Breast epithelium (tissue), 4 donors: ENCODE measurements at regions not wholly inside any gene's neighbourhood (a gene's known extent, or its start where the extent isn't known, plus 50 kb on each side); places are given as distances from the start of the nearest gene placed in this dataset.

ENCODE experiments used
- DNase-seq, 2 donors: peaks; one replicate each; pipeline ENCODE4 v3.0.0-alpha.2; 2019; ENCODE audit warnings: low spot score in 2 of 2
- H3K27ac ChIP-seq, 2 donors: fragments of 200-600 bp; sonication (generic) in 1 of 2; one replicate each; pipeline ENCODE4 v1.5.1; 2016 to 2019; ENCODE audit warnings: mild to moderate bottlenecking in 1 of 2
- H3K27me3 ChIP-seq, 2 donors: fragments of 200-600 bp; sonication (generic) in 1 of 2; one replicate each; pipeline versions ENCODE4 v1.5.1 to v1.6.0; 2017 to 2019; ENCODE audit warnings: control low read depth in 1 of 2, mild to moderate bottlenecking in 1 of 2
- H3K36me3 ChIP-seq: fragments of 200-600 bp; one replicate; pipeline ENCODE4 v1.5.1; 2019
- H3K4me1 ChIP-seq, 2 donors: fragments of 200-600 bp; sonication (generic); one replicate each; pipeline ENCODE4 v1.5.1; 2016 to 2019; ENCODE audit warnings: control low read depth in 1 of 2
- H3K4me3 ChIP-seq, 3 donors: fragments of 200-600 bp; sonication (generic); 1 replicate in 2 of 3; 2 replicates in 1 of 3; pipeline ENCODE4 v1.5.1; 2016 to 2019; ENCODE audit warnings: mild to moderate bottlenecking in 3 of 3, moderate library complexity in 2 of 3
- H3K9me3 ChIP-seq, 2 donors: fragments of 200-600 bp; sonication (generic) in 1 of 2; one replicate each; pipeline ENCODE4 v1.5.1; 2016 to 2019; ENCODE audit warnings: control low read depth in 1 of 2
- POLR2A ChIP-seq: fragments of 450-650 bp; IDR thresholded peaks from one replicate; pipeline ENCODE4 v1.6.1; 2016; ENCODE audit warnings: antibody characterized with exemption, mild to moderate bottlenecking, moderate library complexity
- POLR2AphosphoS5 ChIP-seq, 3 donors: sonication (generic); formaldehyde crosslinking; IDR thresholded peaks; one replicate each; pipeline ENCODE4 v1.6.1; 2017; ENCODE audit warnings: antibody characterized with exemption in 3 of 3
- intact Hi-C: fragments of 100-400 bp; cut with DNase I; formaldehyde crosslinking; loops from one replicate; pipeline ENCODE4 v1.15.1; 2023; ENCODE audit warnings: low total_unique reads
- TF ChIP-seq, protein P1 (sequence below), 3 donors: fragments of 450-650 bp; IDR thresholded peaks; one replicate each; pipeline ENCODE4 v1.5.1; 2016 to 2017; ENCODE audit warnings: antibody characterized with exemption in 3 of 3, mild to moderate bottlenecking in 3 of 3, moderate library complexity in 3 of 3

DNA sequence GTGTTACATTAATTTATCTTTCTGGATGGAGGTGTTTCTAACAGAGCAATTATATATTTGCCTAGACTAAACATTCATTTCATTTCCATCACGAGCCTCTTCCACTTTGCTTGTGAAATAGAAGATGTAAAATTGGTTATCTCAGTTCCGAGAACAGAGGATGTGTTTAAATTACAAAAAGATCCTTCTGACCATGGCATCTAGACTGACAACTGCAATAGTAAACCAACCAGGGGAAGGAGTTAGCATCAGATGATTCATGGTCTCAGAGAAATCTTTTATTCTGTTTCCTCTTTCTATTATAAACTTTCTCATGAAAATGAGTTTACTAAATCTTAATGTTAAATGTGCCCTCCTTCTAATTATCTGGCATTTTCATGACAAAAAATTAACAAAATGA is 149.8 kb upstream of the WDR11 start:
- no peaks in the 10 kb centered on the region for H3K4me1 ChIP-seq
- DNase-seq = no peak
- no peaks in the 10 kb centered on the region for H3K36me3 ChIP-seq
- intact Hi-C loops = no loop called here
- H3K4me3 ChIP-seq = no peak overlapping the region
- peaks cover 5 to 29% of the 10 kb centered on the region in 2 donors for H3K9me3 ChIP-seq
- TF ChIP-seq POLR2A (no peak), POLR2AphosphoS5 (IDR thresholded peaks at IDR 0.05) (no peak)
- TF ChIP-seq, protein P1, sequence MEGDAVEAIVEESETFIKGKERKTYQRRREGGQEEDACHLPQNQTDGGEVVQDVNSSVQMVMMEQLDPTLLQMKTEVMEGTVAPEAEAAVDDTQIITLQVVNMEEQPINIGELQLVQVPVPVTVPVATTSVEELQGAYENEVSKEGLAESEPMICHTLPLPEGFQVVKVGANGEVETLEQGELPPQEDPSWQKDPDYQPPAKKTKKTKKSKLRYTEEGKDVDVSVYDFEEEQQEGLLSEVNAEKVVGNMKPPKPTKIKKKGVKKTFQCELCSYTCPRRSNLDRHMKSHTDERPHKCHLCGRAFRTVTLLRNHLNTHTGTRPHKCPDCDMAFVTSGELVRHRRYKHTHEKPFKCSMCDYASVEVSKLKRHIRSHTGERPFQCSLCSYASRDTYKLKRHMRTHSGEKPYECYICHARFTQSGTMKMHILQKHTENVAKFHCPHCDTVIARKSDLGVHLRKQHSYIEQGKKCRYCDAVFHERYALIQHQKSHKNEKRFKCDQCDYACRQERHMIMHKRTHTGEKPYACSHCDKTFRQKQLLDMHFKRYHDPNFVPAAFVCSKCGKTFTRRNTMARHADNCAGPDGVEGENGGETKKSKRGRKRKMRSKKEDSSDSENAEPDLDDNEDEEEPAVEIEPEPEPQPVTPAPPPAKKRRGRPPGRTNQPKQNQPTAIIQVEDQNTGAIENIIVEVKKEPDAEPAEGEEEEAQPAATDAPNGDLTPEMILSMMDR (IDR thresholded peaks at IDR 0.05) = no peak
- H3K27me3 ChIP-seq = no peaks in the 10 kb centered on the region
- H3K27ac ChIP-seq = no peak overlapping the region

DNA sequence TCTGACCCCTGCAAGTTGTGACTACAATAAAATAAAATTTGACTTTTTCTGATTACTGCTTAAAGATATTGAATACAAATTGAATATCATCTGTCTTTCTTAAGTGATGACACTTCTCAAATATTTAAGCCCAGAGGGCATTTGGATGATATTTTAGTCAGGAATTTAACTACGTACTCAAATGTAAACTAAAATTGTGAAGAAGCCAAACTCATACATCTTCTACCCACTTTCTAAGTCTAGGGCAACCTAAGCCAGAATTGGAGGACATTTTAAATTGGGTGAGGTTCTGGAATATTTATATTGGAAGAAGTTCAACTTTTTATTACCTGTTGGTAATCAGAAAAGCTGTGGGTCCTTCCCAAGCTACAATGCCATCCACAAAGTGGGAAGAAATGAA is 149.1 kb upstream of the WDR11 start:
- DNase-seq = no peak
- Histone ChIP-seq H3K4me1 (no peaks in the 10 kb centered on the region), H3K9me3 (peaks cover 5 to 22% of the 10 kb centered on the region in 2 donors), H3K27me3 (no peaks in the 10 kb centered on the region), H3K36me3 (no peaks in the 10 kb centered on the region), H3K27ac (no peak overlapping the region), H3K4me3 (no peak overlapping the region)
- intact Hi-C loops = no loop called here
- TF ChIP-seq POLR2A (no peak), POLR2AphosphoS5 (IDR thresholded peaks at IDR 0.05) (no peak)
- TF ChIP-seq, protein P1 (IDR thresholded peaks at IDR 0.05) = no peak

- Histone ChIP-seq H3K36me3 (no peaks in the 10 kb centered on the region), H3K4me3 (no peak overlapping the region), H3K27ac (no peak overlapping the region), H3K27me3 (no peaks in the 10 kb centered on the region), H3K9me3 (no peaks in the 10 kb centered on the region), H3K4me1 (no peaks in the 10 kb centered on the region)
- intact Hi-C loops = no loop called here
- TF ChIP-seq POLR2A (no peak), POLR2AphosphoS5 (IDR thresholded peaks at IDR 0.05) (no peak)
- TF ChIP-seq, protein P1 (IDR thresholded peaks at IDR 0.05) = no peak
- no peak for DNase-seq
Observed at GRCh38 chr10:120705309-120705708, 145.9 kb upstream of the WDR11 start.

DNA sequence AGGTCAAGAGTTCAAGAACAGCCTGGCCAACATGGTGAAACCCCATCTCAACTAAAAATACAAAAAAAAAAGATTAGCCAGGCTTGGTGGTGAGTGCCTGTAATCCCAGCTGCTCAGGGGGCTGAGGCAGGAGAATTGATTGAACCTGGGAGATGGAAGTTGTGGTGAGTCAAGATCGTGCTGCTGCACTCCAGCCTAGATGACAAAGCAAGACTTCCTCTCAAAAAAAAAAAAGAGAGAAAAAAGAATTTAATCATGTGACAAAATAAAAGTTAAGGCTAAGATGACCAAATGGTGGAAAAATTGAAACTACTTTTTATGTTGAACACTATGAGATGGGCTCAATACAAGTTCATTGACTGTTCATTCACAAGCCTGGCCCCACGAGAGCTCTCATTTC is 141.1 kb upstream of the WDR11 start:
- no peaks in the 10 kb centered on the region for H3K4me1 ChIP-seq
- no peak overlapping the region for H3K27ac ChIP-seq
- TF ChIP-seq POLR2A = no peak
- no peak for TF ChIP-seq POLR2AphosphoS5 (IDR thresholded peaks at IDR 0.05)
- TF ChIP-seq, protein P1 (IDR thresholded peaks at IDR 0.05) = no peak
- no peaks in the 10 kb centered on the region for H3K27me3 ChIP-seq
- no peaks in the 10 kb centered on the region for H3K36me3 ChIP-seq
- intact Hi-C loops = no loop called here
- no peak for DNase-seq
- H3K9me3 ChIP-seq = no peaks in the 10 kb centered on the region
- no peak overlapping the region for H3K4me3 ChIP-seq

DNA sequence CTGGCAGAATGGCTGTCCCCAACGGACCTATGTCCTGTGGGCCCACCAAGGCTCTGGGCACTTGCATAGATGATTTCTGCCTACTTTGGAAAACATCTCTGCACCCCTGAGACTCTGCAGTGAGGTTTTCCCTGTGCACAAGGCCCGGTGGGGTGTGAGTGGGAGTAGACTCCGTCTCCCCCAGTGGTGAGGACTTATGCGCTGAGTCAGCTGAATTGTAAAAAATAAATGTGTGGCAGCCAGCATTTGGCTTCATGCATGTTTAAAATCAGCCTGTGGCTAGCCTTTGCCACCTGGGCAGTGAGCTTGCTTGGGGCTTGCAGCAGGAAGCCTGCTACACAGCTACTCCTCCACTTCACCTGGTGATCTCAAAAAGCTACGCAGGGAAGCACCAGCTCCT is 139.3 kb upstream of the WDR11 start:
- H3K9me3 ChIP-seq = no peaks in the 10 kb centered on the region
- no peak overlapping the region for H3K4me3 ChIP-seq
- H3K36me3 ChIP-seq = no peaks in the 10 kb centered on the region
- no peaks in the 10 kb centered on the region for H3K27me3 ChIP-seq
- H3K4me1 ChIP-seq = no peaks in the 10 kb centered on the region
- no peak for DNase-seq
- H3K27ac ChIP-seq = no peak overlapping the region
- intact Hi-C loops = no loop called here
- TF ChIP-seq POLR2AphosphoS5 (IDR thresholded peaks at IDR 0.05) (no peak), POLR2A (no peak)
- TF ChIP-seq, protein P1 (IDR thresholded peaks at IDR 0.05) = no peak
